ENCODE measurements at regions not wholly inside any gene's neighbourhood (a gene's known extent, or its start where the extent isn't known, plus 50 kb on each side); places are given as distances from the start of the nearest gene placed in this dataset.
"Not testable (repeated sequence)": the region's sequence is repeated elsewhere in the genome, so short reads cannot be mapped to it uniquely, and the experiment has no call there.

DNA sequence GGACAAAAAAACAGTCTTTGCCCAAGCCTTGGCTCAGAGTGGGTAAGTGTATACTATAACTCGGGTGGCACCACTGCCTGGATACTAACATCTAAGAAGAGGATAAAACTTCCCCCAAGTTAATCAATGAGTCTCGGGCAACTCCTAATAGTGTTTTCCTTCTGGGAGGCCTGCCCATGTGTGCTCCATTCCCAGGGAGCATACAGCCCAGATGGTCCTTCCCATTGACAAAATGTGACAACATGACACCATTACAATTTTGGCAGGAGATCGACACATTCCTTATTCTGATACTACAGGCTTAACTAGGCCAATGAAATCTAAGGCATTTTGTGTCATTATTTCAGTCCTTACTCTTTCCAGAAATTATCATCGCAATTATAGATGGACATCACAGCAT, 52.7 kb upstream of the CRIM1 start:
- intact Hi-C loops (cut with DNase I): no loop called here
- no peak for DNase-seq (ENCODE audit: low spot score)

DNA sequence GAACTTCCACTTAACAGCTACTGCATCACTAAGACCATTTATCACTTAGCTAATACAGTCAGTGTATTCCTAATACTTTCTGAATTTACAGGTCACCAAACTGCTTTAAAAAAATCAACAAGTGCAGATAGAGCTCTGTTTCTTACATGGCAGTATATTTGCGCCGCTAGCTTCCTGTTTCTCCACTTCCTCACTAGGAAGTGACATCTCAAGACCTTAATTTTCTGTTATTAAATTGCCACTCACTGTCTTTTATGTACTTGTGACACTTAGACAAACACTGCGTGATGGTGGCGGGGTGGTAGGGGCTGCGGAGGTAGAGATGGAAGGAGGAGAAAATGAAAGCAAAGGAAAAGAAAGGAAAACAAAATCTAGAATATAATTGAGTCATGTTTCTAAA, 53.7 kb upstream of the CRIM1 start:
- no peak for DNase-seq (ENCODE audit: low spot score)
- intact Hi-C loops (cut with DNase I): no loop called here

DNA sequence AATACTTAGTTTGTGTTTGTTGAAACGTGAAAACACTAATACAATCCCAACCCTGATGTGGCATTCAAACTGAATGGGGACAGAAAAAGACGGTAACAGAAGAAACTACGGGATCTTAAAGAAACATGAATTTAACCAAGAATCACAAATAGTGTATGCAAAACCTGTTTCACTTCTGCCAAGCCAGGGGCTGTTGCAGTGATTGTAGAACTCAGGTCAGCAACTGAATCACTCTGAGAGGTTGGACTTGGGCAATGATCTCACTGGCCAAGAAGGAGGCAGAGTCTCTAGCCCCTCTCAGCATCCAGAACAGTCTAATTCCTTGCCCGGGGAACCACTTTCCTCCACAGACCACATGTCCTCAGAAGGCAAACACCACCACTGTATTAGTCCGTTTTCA, 54.9 kb upstream of the CRIM1 start:
- DNase-seq (ENCODE audit: low spot score): no peak
- intact Hi-C loops (cut with DNase I): no loop called here

DNA sequence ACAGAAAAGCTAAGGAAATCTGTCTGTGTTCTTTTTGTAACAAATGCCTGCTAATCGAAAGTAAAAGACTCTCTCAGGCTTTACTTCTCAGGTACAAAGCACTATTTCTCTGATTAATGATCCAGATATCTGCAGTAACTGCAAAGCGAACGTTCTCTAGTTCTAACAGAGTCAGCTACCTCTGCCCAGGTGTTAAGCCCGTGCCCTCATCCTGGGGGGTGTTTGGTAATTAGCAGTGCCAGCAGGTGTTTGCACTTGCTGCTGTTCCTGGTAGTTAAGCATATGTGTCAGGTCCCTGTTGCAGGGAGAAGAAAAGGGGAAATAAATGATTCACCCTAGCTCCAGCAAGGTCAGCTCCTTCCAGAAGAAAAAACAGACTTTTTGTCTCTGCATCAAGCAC, 58.8 kb upstream of the CRIM1 start:
- DNase-seq (ENCODE audit: low spot score): no peak
- intact Hi-C loops (cut with DNase I): no loop called here

DNA sequence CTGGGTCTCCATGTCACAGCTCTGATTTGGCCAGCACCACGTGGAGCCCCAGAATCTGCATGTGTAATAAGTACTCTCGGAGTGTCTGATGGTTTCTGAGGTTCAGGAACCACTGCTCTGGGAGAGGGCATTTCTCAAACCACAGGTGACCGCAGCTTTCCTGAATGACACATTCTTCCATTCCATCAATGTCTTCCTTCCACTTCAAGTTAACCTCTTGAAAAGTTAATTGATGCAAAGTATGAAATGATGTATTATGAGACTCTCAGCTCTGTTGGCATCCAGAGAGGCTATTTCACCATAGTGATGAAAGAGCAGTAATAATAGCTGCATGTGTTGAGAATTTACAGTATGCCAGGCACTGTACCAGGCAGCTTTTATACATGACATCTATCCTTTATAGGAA, 61.3 kb upstream of the CRIM1 start:
- DNase-seq (ENCODE audit: low spot score): no peak
- intact Hi-C loops (cut with DNase I): no loop called here

DNA sequence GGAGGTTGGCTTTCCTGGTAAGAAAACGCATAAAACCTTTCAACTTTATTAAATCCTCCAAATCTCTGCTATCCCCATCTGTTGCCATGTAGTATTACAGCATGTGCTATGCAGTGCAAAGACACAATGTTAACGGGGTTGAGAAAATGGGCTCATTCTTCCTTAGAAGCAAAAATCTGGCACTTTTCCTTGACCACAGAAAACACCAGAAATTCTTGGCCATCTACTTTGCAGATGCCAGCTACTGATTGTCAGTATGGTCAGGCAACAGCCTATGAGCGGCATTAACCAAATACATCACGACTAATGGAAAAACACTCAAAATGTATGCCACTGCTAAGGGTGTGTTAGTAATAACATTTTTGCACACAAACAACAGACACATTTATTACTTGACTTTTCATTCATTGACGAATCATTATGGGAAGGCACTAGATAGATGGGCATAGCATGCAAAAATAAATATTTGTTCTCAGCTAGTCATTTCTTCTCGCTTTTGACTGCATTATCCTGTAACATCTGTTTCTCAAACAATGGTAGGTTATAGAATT, 65.2 kb upstream of the CRIM1 start:
- intact Hi-C loops (cut with DNase I): no loop called here
- no peak for DNase-seq (ENCODE audit: low spot score)

DNA sequence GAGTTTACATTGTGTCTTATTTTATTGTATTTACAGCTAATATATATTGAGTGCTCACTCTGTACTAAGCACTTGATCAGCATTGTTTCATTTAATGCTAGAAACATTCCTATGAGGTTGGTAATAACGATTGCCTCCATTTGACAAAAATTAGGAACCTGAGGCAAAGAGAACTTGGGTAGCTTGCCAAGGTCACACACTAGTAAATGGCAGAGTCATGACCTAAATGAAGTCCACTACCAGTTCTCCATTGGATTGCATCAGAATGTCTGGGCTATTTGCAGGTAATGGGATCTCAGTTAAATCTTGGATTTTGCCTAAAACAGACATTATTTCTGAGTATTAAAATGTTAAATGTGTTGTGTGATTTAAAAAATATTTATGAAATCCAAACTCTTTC, 65.8 kb upstream of the CRIM1 start:
- intact Hi-C loops (cut with DNase I): no loop called here

DNA sequence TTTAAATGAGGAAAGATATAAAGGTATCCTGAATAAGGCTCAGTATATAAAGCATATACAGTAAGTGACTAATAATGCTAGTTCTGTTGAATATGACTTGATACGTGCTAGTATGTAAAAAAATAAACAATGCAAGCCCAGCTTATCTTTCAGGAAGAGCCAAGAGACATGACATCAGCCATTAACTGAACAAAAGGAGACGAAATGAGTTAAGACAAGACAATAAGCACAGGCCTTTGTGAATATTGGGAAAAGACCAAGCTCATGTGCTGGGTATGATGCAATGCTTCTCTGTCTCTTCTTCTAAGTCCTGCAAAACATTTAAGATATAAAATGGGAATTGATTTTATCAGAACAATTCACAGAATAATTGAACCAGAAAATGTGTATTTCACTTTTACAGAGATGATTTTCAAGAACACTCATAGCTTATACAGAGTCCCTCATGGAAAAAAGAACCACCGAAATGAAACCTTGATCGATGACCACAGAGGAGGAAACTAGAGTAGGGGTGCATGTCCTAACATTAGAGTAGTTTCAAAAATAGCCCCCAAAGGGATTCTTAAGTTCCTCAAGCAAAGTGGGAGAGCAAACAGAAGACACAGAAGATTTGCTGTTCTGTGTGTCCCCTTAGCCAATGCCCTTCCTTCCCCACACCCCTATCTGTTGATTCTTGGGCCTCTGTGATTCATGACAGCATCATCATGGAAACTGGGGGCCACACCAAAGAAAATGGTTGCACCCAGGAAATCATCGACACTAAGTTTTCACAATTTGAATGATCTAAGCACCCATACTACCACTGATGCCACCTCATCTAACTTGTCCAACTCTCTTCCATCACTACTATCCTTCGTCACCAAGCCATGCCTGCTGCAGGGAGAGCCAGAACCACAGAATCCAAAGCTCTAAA, 68.0 kb upstream of the CRIM1 start:
- intact Hi-C loops (cut with DNase I): no loop called here
- no peak for DNase-seq (ENCODE audit: low spot score)

More for the DNA sequence above, 65.8 kb upstream of the CRIM1 start:
- no peak for DNase-seq (ENCODE audit: low spot score)

DNA sequence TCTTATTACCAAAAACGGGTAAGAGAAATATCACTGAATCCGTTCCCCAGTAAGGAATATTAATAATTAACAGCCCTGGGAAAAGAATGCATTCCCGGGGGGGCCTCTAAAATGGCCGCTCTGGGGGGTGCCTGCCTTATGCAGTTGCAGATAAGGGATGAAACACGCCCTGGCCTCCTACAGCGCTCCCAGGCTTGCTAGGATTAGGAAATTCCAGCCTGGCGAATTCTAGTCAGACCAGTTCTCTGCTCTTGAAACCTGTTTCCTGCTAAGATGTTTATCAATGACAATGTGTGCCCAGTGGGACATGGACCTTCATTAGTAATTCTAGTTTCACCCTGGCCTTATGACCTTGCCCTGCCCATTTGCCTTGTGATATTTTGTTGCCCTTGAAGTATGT, 76.1 kb upstream of the CRIM1 start:
- intact Hi-C loops (cut with DNase I); DNase-seq (ENCODE audit: low spot score): not testable (repeated sequence)

DNA sequence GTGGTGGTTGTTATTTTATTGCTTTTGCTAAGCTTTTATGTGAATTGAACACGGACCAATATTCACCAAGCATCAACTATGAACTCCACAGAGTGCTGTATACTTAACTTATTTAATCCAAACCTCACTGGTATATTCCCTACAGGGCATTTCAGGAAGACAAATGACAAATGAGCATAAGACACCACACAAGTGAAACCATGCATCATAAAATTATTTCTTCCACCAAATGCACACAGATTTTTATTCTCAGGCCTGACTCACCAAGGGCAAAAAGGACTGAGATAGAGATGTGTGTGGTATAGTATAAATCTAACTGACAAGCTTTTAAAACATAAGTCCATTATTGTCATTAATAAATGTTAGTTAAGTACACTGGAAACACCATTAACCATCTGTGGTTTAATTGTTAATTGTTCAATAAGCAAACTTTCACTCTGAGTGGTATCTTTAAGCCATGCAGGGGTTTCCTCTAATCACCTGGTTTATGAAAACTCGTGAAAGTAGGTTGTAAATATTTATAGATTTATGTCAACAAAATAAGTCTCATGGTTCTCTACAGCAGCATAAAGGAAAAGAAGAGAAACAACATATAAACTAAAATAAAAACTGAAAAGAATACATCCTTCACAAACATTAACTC, 77.6 kb upstream of the CRIM1 start:
- intact Hi-C loops (cut with DNase I): no loop called here
- DNase-seq (ENCODE audit: low spot score): no peak

DNA sequence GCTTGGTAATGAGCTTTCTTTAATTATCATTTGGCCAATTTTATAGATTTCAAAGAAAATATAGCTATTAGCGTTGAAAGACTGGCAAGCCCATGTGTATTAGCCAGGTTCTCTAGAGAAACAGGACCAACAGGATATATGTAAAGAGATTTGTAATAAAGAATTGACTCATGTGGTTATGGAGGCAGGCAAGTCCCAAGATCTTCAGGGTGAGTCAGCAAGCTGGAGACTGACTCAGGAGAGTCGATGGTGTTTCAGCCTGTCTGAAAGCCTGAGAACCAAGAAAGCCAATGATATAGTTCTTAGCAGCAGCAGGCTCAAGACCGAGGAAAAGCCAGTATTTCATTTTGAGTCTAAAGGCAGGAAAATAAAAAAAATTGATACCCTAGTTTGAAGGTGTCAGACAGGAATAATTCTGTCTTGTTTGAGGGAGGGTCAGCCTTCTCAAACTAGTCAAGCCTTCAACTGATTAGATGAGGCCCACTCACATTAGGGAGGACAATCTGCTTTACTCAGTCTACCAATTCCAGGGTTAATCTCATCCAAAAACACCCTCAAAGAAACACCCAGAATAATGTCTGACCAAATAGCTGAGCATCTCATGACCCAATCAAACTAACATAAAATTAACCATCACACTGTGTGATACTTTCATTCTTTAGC, 78.3 kb upstream of the CRIM1 start:
- intact Hi-C loops (cut with DNase I): no loop called here
- no peak for DNase-seq (ENCODE audit: low spot score)

DNA sequence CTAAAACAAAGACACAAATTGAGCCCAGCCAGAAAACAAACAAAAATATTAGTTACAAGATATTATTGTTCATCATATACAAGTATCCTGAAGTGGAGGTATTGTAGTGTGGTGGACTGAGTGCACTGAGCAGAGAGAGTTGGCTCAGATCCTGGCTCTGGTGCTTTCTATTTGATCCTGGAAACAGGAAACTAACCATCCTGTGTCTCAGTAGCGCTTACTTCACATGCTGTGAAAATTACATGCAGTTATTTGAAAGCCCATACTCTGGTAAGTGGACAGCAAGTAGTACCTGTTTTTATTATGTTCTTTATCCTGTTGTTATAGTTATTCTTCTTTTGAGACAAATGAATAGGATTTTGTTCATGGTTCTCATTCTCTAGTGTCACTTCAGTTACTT, 84.3 kb upstream of the CRIM1 start:
- no peak for DNase-seq (ENCODE audit: low spot score)
- intact Hi-C loops (cut with DNase I): no loop called here

DNA sequence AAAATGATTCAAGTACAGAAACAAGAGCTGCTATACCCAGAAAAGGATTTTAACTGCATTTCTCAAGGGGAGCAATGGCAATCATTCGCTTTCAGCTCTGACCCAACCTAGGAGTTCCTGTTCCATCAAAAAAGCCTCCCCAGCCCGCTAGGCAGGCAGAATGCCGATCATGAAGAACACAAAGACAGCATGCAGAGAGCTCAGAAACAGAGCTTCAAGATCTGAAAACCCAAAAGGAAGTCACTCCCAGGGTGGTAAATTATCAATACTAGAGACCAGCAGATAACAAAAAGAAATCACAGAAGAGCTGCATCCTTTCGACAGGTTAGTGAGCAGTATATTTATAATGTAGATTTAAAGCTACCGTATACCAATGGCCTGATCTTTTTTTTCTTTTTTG, 84.8 kb upstream of the CRIM1 start:
- DNase-seq (ENCODE audit: low spot score): no peak
- intact Hi-C loops (cut with DNase I): no loop called here

DNA sequence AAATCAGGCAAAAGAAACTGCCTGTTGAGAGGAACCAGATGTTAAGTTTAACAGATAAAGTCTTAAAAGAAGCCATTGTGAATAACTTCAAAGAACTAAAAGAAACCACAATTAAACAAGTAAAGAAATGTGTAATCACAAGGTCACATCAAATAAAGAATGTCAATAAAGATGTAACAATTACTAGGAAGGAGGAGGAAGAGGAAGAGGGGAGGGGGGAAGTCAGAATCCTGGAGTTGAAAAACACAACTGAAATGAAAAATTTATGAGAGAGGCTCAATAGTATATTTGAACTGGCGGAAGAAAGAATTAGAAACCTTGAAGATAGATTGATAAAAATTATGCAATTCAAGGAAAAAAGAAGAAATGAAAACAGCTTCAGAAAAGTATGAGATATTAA, 88.4 kb upstream of the CRIM1 start:
- DNase-seq (ENCODE audit: low spot score): no peak
- intact Hi-C loops (cut with DNase I): no loop called here

DNA sequence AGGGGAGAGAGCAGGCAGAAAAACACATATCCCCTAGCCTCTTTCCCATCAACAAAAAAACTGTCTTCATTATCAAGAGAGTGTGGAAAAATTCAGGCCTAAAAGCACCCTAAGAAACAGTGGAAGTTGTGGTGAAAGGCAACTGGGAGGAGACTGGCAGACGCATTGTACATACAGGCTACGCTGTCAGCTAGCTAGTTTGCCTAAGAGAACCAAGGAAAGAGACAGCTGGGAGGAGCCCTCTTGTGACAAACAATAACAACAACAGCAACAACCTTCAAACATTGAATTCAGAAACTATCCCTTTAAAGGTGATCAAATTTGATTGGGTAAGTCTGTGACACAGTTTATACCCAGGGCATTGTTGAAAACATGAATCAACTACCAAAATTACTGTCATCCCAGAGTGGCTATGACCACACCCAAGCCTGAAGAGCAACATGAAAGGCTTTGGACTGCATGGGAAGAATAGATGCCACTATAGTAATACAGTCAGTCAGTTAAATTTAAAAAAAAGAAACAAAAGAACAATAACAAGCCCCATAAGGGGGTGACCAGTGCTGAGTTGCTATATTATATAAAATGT, 88.9 kb upstream of the CRIM1 start:
- no peak for DNase-seq (ENCODE audit: low spot score)

DNA sequence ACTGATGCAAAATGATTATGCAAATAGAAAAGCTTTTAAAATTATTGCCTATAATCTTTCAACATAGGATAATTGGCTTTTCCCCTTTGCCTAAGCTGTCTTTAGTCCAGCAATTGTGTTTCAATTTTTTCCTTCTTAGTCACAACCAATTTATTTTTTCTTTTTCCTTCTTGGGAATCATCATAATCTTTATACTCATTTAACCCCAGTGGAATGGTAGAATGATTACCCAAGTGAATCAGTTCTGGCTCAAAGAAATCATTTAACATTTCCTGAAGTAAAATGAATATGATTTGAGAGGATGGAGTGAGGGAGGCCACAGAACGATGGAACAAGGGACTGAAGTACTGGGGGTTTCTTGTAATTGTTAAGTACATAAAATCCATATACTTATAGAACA, 93.0 kb upstream of the CRIM1 start:
- no peak for DNase-seq (ENCODE audit: low spot score)
- intact Hi-C loops (cut with DNase I): no loop called here

More for the DNA sequence above, 88.9 kb upstream of the CRIM1 start:
- intact Hi-C loops (cut with DNase I): no loop called here

DNA sequence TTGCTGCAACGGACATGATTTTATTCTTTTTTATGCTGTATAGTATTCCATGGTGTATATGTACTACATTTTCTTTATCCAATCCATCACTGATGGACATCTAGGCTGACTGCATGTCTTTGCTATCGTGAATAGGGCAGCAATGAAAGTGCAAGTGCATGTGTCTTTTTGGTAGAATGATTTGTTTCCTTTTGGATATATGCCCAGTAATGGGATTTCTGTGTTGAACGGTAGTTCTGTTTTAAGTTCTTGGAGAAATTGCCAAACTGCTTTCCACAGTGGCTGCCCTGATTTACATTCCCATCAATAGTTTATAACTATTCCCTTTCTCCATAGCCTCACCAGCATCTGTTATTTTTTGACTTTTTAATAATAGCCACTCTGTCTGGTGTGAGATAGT, 99.7 kb upstream of the CRIM1 start:
- intact Hi-C loops (cut with DNase I): no loop called here
- no peak for DNase-seq (ENCODE audit: low spot score)

DNA sequence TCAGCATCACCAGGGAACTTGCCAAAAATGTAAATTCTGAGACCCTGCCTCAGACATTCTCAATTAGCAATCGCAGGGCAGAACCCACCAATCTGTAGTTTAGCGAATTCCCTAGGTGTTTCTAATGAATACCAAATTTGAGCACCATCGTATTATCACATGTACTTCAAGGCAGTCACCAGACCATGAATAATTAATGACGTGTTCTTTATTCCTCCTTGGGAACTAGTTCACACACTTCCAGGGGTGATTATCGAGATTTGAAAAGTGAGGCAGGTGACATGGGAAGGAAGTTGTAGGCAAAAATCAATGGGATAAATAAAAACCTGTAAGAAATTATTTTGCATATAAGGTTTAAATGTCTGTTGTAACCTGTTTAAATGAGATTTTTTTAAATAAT, 102.5 kb upstream of the CRIM1 start:
- intact Hi-C loops (cut with DNase I): no loop called here
- no peak for DNase-seq (ENCODE audit: low spot score)

DNA sequence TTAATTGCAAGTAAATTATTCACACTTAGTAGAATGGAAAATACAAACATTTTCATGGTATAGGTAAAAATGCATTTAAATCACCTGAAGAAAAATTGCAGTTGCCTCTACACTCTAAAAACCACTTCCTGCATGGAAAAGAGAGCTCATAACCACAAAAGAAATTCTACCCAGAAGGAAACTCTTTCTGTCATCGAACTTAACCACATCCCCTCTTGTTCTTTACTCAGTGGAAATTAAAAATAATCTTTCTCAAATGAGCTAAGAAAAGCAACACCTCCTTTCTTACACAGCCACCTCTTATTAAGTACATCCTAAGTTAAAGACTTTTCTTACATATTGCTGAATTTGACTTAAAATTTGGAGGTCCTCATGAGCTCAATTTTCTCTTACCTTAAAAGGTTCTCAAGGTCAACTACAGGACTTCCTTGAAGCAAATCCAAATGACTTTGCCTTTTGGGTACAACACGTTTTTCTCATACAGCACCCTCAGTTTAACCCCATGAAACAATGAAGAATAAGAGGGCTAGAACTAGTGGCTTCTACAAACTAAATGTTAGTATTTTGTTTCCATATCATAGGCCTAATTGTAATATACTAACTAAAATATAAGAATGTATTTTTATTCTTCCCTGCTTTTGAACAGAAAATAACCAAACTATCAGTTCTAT, 109.1 kb upstream of the CRIM1 start:
- DNase-seq (ENCODE audit: low spot score): no peak
- intact Hi-C loops (cut with DNase I): no loop called here

DNA sequence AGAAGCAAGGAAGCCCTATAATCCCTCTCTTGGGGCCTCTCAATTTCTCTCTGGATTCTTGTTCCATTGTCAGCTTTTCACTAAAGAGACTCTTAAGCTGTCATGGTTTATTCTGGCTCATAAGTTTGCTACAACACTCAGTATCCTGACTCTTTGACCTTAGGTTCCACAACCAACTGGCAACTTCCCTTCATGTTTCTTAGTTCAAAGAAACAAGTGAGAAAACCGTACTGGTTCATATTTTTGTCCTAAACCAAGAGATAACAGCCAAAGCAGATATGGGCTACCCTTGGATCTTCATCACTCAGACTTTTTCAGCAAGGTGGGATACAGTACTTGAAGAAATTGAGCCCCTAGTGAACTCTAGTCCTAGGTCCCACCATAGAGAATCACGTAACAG, 109.9 kb upstream of the CRIM1 start:
- intact Hi-C loops (cut with DNase I): no loop called here
- no peak for DNase-seq (ENCODE audit: low spot score)

Measured in cardiac septum (tissue), 1 donor.